Renal cortical epithelial cell (primary cell): ENCODE measurements at regions not wholly inside any gene's neighbourhood (a gene's known extent, or its start where the extent isn't known, plus 50 kb on each side); places are given as distances from the start of the nearest gene placed in this dataset.
A peak's percentile ranks its signal among the peaks of the same experiment; 100 is the strongest.

Source experiments
- DNase-seq: peaks from one replicate; pipeline ENCODE4 v3.0.0-alpha.2; 2011; ENCODE audit warnings: low read depth

DNA sequence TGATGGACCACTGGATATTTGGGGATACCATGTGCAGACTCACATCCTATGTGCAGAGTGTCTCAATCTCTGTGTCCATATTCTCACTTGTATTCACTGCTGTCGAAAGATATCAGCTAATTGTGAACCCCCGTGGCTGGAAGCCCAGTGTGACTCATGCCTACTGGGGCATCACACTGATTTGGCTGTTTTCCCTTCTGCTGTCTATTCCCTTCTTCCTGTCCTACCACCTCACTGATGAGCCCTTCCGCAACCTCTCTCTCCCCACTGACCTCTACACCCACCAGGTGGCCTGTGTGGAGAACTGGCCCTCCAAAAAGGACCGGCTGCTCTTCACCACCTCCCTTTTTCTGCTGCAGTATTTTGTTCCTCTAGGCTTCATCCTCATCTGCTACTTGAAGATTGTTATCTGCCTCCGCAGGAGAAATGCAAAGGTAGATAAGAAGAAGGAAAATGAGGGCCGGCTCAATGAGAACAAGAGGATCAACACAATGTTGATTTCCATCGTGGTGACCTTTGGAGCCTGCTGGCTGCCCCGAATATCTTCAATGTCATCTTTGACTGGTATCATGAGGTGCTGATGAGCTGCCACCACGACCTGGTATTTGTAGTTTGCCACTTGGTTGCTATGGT, 54.5 kb upstream of the HNRNPA0 start:
- DNase-seq, result peak; percentile 67

DNA sequence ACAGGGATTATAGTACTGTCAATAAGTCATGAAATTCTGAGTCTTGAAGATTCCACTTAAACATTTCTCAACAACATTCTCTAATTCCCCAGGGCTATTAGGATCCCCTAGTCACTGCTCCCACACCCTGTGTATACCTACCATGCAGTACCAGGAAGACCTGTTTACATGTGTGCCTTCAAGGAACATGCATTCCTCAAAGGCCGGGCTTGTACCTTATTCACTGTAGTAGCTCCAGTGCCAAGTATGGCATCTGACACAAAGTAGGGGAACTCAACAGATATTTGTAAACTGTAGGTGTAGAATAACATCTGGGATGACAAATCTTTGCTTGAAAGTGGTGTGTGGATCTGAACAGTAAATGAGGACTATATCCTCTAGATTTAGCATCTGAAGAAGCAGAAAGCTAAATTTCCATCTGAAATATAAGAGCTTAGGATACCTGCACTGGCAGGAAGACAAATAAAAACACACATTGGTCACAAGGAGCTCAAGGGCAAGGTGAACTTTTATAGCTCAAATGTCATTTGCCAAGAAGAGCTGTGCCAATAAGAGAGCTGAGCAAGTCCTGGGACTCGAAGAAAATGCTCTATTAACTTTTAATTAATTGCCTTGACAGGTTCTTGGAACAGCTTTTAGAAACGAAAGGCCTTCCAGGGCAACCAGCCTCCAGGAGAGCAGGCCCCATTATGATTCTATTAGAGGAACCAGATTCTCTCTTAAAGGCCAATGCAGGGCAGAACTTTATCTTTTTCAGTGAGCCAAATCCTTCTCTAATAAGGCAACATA, 52.3 kb upstream of the MYOT start:
- DNase-seq, result peak; percentile 79
